ENCODE measurements at regions not wholly inside any gene's neighbourhood (a gene's known extent, or its start where the extent isn't known, plus 50 kb on each side); places are given as distances from the start of the nearest gene placed in this dataset.

GRCh38 chr15:46416544-46416943 is 781.7 kb downstream of the SQOR start:
- DNase-seq = no peak
- WGBS = 50% methylated on average over 1 of the region's 1 CpG

DNA sequence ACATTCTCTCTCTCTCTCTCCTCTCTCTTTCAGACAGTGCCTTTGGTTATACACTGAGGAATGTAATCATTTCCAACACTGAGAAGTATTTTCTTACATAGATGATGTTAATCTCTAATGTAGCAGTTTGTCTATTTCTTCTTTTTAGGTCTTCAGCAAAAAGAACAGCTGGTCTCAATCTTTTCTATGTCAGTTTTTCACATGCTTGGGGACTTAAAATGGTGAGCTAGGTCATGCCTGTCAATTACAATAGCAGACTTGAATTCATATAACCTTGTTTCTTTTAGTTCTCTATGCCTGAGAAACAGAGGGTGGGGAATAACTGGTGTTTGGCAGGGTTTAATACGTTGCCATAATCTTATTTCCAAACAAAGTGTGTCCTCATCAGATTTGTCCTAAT is 786.2 kb downstream of the SQOR start:
- Histone ChIP-seq H3K4me3 (ENCODE audit: insufficient read depth in 1 of 2, low read depth in 1 of 2, low read length in 2 of 2) (no peak overlapping the region), H3K36me3 (ENCODE audit: control insufficient read depth in 1 of 2, insufficient read depth in 2 of 2, low read depth in 1 of 2, low read length in 2 of 2) (no peaks in the 10 kb centered on the region), H4K91ac (ENCODE audit: low read length) (no peak overlapping the region), H3K27me3 (ENCODE audit: control insufficient read depth in 1 of 2, insufficient read depth in 1 of 2, low read length in 2 of 2) (no peaks in the 10 kb centered on the region), H3K14ac (ENCODE audit: low read length in 2 of 2) (no peak overlapping the region), H3K27ac (ENCODE audit: low read length, poor library complexity, severe bottlenecking) (no peak overlapping the region), H3K9ac (ENCODE audit: low read length) (no peak overlapping the region), H3K9me3 (ENCODE audit: control insufficient read depth, low read length) (no peaks in the 10 kb centered on the region), H3K4me2 (ENCODE audit: low read length, poor library complexity, severe bottlenecking) (no peak overlapping the region), H3K4me1 (ENCODE audit: control insufficient read depth, insufficient read depth, low read depth, low read length) (no peaks in the 10 kb centered on the region), H2BK12ac (ENCODE audit: low read length in 2 of 2) (no peak overlapping the region), H2AFZ (ENCODE audit: low read depth, low read length) (no peak overlapping the region), H3K23ac (ENCODE audit: low read length in 2 of 2) (no peak overlapping the region), H4K8ac (ENCODE audit: low read length) (no peak overlapping the region), H2AK5ac (ENCODE audit: low read length, severe bottlenecking) (no peak overlapping the region), H2BK120ac (ENCODE audit: low read depth, low read length) (no peak overlapping the region), H3K79me1 (replicated peaks; ENCODE audit: low read length, poor library complexity, severe bottlenecking) (no peaks in the 10 kb centered on the region), H2BK5ac (ENCODE audit: low read depth, low read length, poor library complexity, severe bottlenecking) (no peak overlapping the region), H3K4ac (ENCODE audit: low read depth in 1 of 2, low read length in 2 of 2) (no peak overlapping the region), H3K18ac (ENCODE audit: low read depth in 1 of 2, low read length in 2 of 2) (no peak overlapping the region), H2BK15ac (ENCODE audit: low read depth, poor library complexity, severe bottlenecking) (no peak overlapping the region)
- DNase-seq = no peak
- WGBS = 40% methylated on average over 1 of the region's 1 CpG

More at GRCh38 chr15:46416544-46416943, 781.7 kb downstream of the SQOR start:
- Histone ChIP-seq H2AK5ac (ENCODE audit: low read length, severe bottlenecking) (no peak overlapping the region), H3K4me2 (ENCODE audit: low read length, poor library complexity, severe bottlenecking) (no peak overlapping the region), H3K4me3 (ENCODE audit: insufficient read depth in 1 of 2, low read depth in 1 of 2, low read length in 2 of 2) (no peak overlapping the region), H4K8ac (ENCODE audit: low read length) (no peak overlapping the region), H3K23ac (ENCODE audit: low read length in 2 of 2) (no peak overlapping the region), H2BK5ac (ENCODE audit: low read depth, low read length, poor library complexity, severe bottlenecking) (no peak overlapping the region), H2BK15ac (ENCODE audit: low read depth, poor library complexity, severe bottlenecking) (no peak overlapping the region), H3K36me3 (ENCODE audit: control insufficient read depth in 1 of 2, insufficient read depth in 2 of 2, low read depth in 1 of 2, low read length in 2 of 2) (no peaks in the 10 kb centered on the region), H2BK12ac (ENCODE audit: low read length in 2 of 2) (no peak overlapping the region), H2BK120ac (ENCODE audit: low read depth, low read length) (no peak overlapping the region), H2AFZ (ENCODE audit: low read depth, low read length) (no peak overlapping the region), H3K27ac (ENCODE audit: low read length, poor library complexity, severe bottlenecking) (no peak overlapping the region), H3K27me3 (ENCODE audit: control insufficient read depth in 1 of 2, insufficient read depth in 1 of 2, low read length in 2 of 2) (no peaks in the 10 kb centered on the region), H3K9me3 (ENCODE audit: control insufficient read depth, low read length) (peaks cover 2% of the 10 kb centered on the region), H3K4me1 (ENCODE audit: control insufficient read depth, insufficient read depth, low read depth, low read length) (no peaks in the 10 kb centered on the region), H3K18ac (ENCODE audit: low read depth in 1 of 2, low read length in 2 of 2) (no peak overlapping the region), H3K4ac (ENCODE audit: low read depth in 1 of 2, low read length in 2 of 2) (no peak overlapping the region), H3K14ac (ENCODE audit: low read length in 2 of 2) (no peak overlapping the region), H4K91ac (ENCODE audit: low read length) (no peak overlapping the region), H3K79me1 (replicated peaks; ENCODE audit: low read length, poor library complexity, severe bottlenecking) (no peaks in the 10 kb centered on the region), H3K9ac (ENCODE audit: low read length) (no peak overlapping the region)

- Histone ChIP-seq H2AK5ac (ENCODE audit: low read length, severe bottlenecking) (no peak overlapping the region), H2BK15ac (ENCODE audit: low read depth, poor library complexity, severe bottlenecking) (no peak overlapping the region), H2BK12ac (ENCODE audit: low read length in 2 of 2) (no peak overlapping the region), H3K79me1 (replicated peaks; ENCODE audit: low read length, poor library complexity, severe bottlenecking) (no peaks in the 10 kb centered on the region), H3K23ac (ENCODE audit: low read length in 2 of 2) (no peak overlapping the region), H3K14ac (ENCODE audit: low read length in 2 of 2) (no peak overlapping the region), H3K27me3 (ENCODE audit: control insufficient read depth in 1 of 2, insufficient read depth in 1 of 2, low read length in 2 of 2) (no peaks in the 10 kb centered on the region), H3K36me3 (ENCODE audit: control insufficient read depth in 1 of 2, insufficient read depth in 2 of 2, low read depth in 1 of 2, low read length in 2 of 2) (no peaks in the 10 kb centered on the region), H2BK120ac (ENCODE audit: low read depth, low read length) (no peak overlapping the region), H2AFZ (ENCODE audit: low read depth, low read length) (no peak overlapping the region), H3K9me3 (ENCODE audit: control insufficient read depth, low read length) (no peaks in the 10 kb centered on the region), H3K4me3 (ENCODE audit: insufficient read depth in 1 of 2, low read depth in 1 of 2, low read length in 2 of 2) (no peak overlapping the region), H3K27ac (ENCODE audit: low read length, poor library complexity, severe bottlenecking) (no peak overlapping the region), H4K91ac (ENCODE audit: low read length) (no peak overlapping the region), H4K8ac (ENCODE audit: low read length) (no peak overlapping the region), H3K4ac (ENCODE audit: low read depth in 1 of 2, low read length in 2 of 2) (no peak overlapping the region), H3K4me1 (ENCODE audit: control insufficient read depth, insufficient read depth, low read depth, low read length) (no peaks in the 10 kb centered on the region), H2BK5ac (ENCODE audit: low read depth, low read length, poor library complexity, severe bottlenecking) (no peak overlapping the region), H3K9ac (ENCODE audit: low read length) (no peak overlapping the region), H3K4me2 (ENCODE audit: low read length, poor library complexity, severe bottlenecking) (no peak overlapping the region), H3K18ac (ENCODE audit: low read depth in 1 of 2, low read length in 2 of 2) (no peak overlapping the region)
- WGBS = 43% methylated on average over 2 of the region's 4 CpGs
- peak; percentile 83 for DNase-seq
Measured at GRCh38 chr15:46441294-46442062, 806.6 kb downstream of the SQOR start.

- no peaks in the 10 kb centered on the region for H3K9me3 ChIP-seq (ENCODE audit: control insufficient read depth, low read length)
- no peak overlapping the region for H3K18ac ChIP-seq (ENCODE audit: low read depth in 1 of 2, low read length in 2 of 2)
- H2BK120ac ChIP-seq (ENCODE audit: low read depth, low read length) = no peak overlapping the region
- no peak overlapping the region for H2BK15ac ChIP-seq (ENCODE audit: low read depth, poor library complexity, severe bottlenecking)
- no peak overlapping the region for H2BK12ac ChIP-seq (ENCODE audit: low read length in 2 of 2)
- H2BK5ac ChIP-seq (ENCODE audit: low read depth, low read length, poor library complexity, severe bottlenecking) = no peak overlapping the region
- H4K91ac ChIP-seq (ENCODE audit: low read length) = no peak overlapping the region
- H3K4me2 ChIP-seq (ENCODE audit: low read length, poor library complexity, severe bottlenecking) = no peak overlapping the region
- WGBS = 0% methylated on average over 5 of the region's 5 CpGs
- no peak overlapping the region for H4K8ac ChIP-seq (ENCODE audit: low read length)
- no peaks in the 10 kb centered on the region for H3K4me1 ChIP-seq (ENCODE audit: control insufficient read depth, insufficient read depth, low read depth, low read length)
- H3K79me1 ChIP-seq (replicated peaks; ENCODE audit: low read length, poor library complexity, severe bottlenecking) = no peaks in the 10 kb centered on the region
- no peak overlapping the region for H3K27ac ChIP-seq (ENCODE audit: low read length, poor library complexity, severe bottlenecking)
- H3K36me3 ChIP-seq (ENCODE audit: control insufficient read depth in 1 of 2, insufficient read depth in 2 of 2, low read depth in 1 of 2, low read length in 2 of 2) = no peaks in the 10 kb centered on the region
- H3K14ac ChIP-seq (ENCODE audit: low read length in 2 of 2) = no peak overlapping the region
- H3K27me3 ChIP-seq (ENCODE audit: control insufficient read depth in 1 of 2, insufficient read depth in 1 of 2, low read length in 2 of 2) = no peaks in the 10 kb centered on the region
- H3K4me3 ChIP-seq (ENCODE audit: insufficient read depth in 1 of 2, low read depth in 1 of 2, low read length in 2 of 2) = no peak overlapping the region
- H3K9ac ChIP-seq (ENCODE audit: low read length) = no peak overlapping the region
- H3K4ac ChIP-seq (ENCODE audit: low read depth in 1 of 2, low read length in 2 of 2) = no peak overlapping the region
- no peak overlapping the region for H2AK5ac ChIP-seq (ENCODE audit: low read length, severe bottlenecking)
- DNase-seq = peak; percentile 76
- no peak overlapping the region for H3K23ac ChIP-seq (ENCODE audit: low read length in 2 of 2)
- H2AFZ ChIP-seq (ENCODE audit: low read depth, low read length) = no peak overlapping the region
Measured at GRCh38 chr15:46442184-46442583, 807.4 kb downstream of the SQOR start.
